GM18873 (cell line): ENCODE measurements at regions not wholly inside any gene's neighbourhood (a gene's known extent, or its start where the extent isn't known, plus 50 kb on each side); places are given as distances from the start of the nearest gene placed in this dataset.

ENCODE experiments used
- ATAC-seq: cut with Tn5 transposase; IDR thresholded peaks from one replicate; pipeline ENCODE4 v1.9.1; 2021; ENCODE audit warnings: mild to moderate bottlenecking, moderate library complexity, moderate number of reproducible peaks; ENCODE audit not compliant: unreplicated experiment, low FRiP score

DNA sequence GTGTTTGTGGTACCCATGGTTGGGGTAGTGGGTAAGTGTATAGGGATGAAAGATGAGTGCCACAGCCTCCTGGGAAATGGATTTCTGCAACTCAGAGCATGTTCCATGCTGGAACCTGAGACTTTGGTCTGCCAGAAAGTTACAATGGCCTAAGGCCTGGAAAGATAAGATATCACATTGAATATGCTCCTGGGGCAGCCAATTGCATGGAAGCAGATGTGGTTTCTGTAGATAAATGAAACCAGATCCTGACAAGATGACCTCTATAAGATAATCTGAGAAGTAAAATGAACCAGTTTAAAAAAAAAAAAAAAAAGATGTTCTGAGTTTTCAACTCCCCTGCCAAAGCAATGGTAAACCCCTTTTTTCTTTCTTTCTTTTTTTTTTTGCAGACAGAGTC lies 91.4 kb upstream of the NCK2 start:
- ATAC-seq: no peak

DNA sequence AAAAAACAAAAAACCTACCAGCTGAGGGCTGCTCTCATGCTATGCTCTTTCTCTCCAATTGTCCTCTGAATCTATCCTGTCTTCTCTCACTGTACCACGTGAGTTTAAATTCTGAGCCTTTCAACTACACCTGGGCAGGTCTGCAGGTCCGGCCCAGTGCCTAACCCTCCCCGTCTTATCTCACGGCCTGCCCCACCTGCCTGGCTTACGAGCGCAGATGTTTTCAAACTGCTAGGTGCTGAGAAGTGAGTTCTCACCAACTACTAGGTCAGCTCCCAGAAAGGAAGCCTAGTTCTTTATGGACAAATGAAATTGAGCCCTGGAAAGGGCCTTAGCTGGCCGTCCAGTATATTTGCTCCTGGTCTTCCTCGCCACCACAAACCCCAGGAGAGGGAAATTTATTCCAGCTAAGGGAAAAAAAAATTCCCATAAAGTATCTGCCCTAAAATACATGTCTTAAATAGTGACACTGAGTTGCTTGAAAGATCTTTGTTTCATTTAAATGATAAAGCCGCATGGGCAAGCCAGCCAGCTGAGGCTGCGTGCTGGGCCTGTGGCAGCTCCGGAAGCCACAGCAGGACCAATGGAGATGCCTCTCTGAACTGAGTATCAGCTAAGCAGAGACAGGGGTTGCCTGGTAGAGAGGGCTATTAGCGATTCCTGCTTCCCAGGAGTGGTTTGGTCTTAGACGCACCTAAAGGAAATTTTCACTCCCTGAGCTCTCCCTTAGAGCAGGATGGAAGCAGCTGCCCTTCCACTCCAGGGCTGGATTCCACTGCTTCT lies 92.5 kb upstream of the NCK2 start:
- ATAC-seq: no peak

DNA sequence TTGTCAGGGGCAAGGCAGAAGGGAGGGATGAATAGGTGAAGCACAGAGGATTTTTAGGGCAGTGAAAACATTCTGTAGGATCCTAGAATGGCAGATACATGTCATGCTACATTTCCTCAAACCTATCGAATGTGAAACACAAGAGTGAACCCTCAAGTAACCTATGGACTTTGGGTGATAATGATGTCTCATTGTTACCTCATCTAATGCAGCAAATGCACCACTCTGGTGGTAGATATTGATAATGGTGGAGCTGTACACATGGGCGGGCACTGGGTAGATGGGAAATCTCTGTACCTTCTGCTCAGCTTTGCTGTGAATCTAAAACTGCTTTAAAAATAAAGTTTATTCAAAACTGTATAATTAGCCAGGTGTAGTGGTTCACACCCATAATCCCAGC lies 95.2 kb upstream of the NCK2 start:
- no peak for ATAC-seq

DNA sequence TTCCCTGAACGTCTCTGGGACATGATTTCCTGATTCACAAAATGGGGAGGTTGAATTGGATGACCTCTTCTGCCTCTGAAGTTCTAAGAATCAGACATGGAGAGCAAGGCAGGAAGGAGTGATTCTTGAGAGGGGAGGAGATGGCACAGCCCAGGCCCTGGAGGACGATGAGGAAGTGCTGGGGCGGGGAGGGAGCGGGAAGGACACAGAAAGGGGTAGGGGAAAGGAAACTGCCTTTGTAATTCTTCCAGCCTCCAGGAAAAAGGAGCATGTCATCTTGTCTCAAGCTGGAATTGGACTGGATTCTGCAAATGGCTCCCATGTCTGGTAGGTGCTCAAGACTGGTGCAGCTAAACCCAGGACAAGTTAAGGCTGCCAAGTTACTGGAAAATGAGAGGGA lies 97.0 kb upstream of the NCK2 start:
- no peak for ATAC-seq

DNA sequence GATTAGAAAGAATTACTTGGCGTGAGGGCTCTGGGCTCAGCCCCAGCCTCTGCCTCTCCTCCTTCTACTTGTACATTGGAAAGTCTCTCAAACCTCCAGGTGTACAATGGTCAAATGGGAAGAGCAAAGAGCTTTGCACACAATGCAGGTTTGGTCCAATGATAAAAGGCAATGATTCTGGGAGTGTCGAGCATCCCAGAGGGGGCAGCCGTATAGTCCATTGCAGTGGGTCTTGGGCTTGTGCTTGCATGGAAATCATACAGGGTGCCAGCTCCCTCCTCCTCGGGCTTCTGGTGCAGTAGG lies 98.0 kb upstream of the NCK2 start:
- ATAC-seq: no peak

DNA sequence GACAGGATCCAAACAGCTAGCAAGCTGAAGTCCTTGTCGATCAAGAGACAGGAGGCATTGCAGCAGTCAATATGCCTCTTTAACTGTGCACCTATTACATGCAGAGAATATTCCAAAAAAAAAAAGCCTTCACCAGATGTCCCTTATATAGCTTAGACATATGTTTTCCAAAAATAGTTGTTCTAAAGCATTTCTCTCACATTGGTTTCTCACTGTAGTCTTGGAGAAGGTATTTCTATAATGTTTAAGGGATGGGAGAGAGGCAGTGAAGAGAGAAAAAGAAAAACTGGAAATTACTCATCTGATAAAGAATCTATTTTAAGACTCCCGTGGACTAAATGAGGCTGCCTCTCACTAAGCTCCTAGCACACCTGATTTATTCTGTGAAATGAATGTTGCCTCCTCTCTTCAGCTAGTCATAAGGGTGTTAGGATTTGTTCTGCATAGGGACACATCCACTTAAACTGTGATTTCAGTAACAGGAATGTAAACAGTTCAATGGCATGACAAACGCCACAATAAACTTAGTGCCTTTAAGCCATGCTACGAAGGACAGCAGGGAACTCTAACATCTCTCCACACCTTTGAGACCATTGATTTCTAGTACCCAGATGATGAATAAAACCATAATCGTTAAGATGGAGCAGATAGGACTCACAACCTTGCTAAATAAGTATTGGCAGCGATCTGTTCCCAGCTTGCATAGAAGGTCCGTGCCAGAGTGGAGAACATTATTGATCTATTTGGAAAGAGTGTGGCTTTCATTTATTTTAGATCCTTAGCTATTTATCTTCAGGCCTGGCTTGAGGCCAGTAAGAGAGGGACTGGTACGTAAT lies 98.6 kb upstream of the NCK2 start:
- ATAC-seq: no peak

DNA sequence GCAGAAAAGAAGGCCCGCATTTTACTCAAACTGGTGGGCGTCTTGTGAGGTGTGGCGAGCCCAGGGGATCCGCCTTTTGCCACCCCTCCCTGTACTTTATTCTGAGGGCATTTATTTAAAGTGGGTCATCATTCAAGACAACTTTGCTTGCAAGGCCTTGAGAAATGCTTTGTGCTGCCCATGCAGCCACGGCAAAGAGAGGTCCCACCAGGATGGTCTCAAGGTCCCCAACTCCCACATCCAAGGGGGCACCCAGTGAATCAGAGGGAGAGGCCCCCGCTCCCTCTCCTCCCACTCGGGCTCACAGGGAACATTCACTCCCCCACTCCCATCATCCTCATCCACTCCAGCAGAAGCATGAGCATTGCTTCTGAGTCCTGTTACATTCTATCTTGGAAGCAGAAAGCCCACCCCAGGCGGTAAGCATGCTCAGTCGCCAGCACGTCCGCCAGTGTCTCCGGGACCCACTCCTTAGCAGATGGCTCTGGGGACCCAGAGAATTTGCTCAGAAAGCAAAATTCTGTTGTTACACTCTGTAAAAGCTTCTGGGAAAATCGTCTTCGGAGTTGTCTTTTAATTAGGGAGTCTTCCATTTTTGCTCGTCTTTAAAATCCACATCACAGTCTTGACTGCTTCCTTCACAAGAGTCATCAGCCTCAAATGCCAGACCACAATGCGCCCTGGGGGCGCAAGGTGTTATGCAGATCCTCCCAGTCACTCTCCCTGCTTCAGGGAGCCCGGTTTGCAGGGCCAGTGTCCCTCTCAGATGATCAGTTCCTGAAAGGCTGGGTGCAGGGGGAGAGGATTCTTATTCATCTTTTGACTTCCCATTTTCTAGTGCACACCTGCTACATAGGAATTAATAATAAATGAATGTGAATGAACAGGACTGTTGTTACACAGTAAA lies 99.4 kb upstream of the NCK2 start:
- ATAC-seq: no peak

DNA sequence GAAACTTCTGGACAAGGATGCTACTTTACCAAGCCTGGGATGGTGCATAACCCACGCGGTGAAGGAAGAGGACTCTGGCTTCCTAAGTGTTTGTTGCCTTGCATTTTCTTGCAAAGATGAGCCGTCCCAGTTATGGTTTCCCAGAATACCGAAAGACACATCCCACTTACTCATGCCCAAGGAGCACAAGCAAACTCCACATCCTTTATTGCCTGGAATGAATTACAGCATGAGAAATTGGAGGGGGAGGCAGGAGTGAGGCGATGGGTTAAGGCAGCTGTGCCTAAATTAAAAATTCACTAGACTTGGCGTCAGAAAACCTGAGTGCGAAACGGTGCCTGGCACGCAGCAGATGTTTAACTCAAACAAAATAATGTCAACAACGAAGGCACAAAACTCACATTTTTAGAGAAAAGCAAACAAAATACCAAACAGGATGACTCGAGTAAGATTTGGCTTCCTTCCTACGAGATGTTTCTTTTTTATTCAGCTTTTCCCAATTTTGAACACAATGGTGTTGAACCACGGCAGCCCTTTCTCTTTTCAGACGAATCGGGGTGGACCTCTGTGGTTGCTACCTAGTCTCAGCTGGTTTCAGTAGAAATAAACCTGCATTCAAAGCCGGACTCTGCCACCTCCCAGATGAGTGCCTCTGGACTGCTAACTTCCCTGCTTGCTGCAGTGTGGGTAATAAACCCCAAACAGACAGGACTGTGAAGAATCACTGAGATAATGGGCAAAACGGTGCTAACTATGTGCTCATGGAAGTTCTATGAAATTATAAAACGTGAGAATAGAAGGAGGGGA lies 100.3 kb upstream of the NCK2 start:
- ATAC-seq: no peak

DNA sequence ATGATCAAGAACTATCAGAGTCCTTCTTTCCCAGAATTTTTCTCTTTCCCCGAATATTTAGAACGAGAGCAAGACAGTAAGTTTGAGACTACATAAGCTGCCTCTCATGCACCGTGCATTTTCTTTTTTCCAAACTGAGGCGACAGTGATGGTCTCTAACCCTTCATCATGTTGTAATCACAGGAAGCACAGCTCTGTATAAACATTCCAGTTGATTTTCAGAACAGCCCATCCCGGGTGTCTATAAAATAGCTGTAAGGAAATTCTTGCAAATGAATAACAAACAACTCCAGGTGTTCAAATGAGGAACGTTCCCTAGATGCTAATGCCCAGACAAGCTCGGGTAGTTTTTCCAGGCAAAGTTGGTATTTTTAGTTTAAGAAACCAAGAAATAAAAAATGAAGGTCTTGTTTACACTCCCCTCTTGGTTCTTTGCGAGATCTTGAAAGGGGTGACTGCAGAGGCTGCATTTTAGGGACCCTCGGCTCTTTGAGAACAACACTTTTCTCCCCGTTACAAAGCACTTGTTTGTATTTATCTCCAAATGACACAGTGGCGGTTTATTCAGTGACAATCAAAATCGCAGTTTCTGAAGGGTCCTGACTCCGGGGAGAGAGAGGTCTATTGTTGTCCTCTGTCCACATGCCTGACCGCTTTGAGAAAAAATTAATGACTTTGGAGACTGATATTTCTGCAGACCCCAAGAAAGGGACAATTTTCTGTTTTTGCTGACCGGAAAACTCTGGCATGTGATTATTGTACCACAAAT lies 101.1 kb upstream of the NCK2 start:
- no peak for ATAC-seq

DNA sequence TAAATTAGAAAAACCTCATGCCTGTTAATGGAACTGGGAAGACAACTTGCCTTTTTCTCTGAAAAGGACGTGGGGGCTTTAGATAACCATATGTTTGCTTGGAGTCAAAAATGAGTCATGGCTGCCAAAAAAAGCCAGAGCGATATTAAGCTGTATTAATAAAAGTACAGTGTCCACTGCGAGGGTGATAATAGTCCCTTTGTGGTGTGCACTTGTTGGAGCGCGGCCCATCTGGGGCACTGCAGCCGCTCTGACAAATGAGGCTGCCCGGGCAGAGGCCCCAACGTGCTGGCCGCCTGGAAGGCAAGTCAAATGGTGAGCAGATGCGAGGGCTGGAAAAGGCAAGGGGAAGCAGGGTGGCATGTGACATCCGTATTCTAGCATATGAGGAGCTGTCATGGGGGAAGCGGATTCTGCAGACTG lies 103.3 kb upstream of the NCK2 start:
- no peak for ATAC-seq

DNA sequence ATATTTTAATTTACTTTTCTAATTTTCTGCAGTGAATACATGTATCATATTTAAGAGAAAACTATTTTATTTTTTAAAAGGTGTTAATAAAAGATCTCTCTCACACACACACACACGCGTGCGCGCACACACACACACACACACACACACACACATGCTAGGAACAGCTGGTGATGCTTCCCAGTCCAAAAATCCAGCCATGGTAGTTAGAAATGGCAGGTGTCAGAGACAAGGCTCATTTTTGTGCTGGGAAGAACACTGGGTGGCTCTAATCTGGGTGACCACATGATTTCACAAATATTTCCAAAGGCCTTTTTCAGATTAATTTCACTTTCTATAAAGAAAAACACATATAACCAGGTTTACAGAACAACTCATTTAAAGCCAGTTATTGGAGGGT lies 104.5 kb upstream of the NCK2 start:
- no peak for ATAC-seq

DNA sequence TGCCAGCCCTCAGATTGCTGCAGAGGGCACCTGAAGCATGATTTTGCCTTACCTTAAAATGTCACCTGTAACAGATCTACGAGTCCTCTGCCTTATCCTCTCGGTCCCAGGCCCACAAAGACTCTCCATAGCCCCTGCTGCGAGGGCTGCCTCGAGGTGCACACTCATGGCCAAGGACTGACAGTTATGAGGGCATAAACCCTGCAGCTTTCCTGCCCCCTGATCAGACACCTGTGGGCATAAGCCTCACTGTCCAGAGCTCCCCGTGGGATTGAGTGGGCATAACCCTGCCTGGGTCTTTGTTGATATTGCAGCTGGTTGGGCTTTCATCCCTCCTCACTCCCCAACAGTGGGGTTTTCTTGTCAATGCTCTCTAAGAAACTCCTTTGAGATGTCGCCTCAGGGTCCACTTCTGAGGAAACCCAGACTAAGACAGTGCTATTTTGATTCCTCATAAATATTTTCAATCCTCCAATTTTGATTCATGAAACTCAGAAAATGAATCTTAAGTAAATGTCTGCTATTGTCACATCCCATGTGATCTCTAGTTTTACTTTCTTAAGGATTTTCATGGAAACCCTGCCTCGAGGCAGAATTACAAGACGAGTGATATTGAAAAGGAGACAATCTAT lies 108.5 kb upstream of the NCK2 start:
- ATAC-seq: no peak

DNA sequence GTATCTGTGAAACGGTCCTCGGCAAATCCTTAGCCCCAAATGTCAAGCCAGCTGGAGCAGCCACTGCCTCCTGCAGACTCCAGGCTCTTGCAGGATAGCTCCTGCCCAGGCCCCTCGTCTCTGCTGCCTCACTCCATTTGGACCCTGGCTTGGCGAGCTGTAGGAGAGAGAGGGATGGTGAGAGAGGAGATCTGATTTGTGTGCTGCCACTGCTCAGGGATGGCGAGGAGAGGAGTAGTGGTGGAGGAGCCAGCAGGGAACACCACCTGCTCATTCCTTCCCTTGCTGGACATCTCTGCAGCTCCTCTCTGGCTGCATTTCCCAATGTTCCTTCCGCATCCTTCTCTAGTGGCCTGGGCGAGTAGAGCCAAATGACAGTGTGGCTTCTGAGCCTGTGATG lies 109.1 kb upstream of the NCK2 start:
- no peak for ATAC-seq

DNA sequence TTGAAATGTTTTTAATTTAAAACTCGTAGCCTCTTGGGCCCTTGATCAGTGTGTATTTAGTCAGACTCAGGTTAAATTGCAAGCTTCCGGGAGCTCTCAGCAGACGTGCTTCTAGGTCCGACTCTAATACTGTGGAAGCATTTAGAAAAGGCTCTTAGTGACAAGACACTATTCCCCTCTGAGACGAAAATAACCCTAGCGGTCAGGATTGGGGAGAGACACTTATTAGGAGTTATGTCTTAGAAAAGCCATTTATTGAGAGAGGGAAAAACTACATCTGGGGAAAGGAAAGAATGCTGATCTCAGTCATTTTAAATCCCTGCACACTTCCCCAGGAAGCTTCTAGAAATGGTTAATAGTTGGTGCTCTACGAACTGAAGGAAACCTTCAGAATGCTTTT lies 110.5 kb upstream of the NCK2 start:
- ATAC-seq: no peak

DNA sequence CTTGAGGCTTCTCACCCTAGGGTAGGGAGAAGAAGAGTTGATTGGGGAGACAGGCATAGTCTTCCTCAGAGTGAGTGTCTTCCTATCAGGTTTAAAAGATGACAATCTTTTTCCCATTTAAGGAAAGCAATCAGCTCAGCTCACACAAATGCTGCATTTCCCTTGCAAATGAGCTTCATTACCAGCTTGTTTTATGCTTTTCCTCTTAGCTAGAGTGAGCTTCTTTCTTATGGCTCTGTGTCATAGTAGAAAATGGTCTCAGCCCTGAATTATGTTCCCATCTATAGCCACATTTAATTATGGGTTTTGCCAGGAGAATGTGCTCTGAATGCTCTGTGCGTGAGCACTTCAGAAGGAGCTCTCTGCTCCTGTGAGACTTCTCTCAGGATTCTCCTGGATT lies 112.8 kb upstream of the NCK2 start:
- ATAC-seq: no peak

DNA sequence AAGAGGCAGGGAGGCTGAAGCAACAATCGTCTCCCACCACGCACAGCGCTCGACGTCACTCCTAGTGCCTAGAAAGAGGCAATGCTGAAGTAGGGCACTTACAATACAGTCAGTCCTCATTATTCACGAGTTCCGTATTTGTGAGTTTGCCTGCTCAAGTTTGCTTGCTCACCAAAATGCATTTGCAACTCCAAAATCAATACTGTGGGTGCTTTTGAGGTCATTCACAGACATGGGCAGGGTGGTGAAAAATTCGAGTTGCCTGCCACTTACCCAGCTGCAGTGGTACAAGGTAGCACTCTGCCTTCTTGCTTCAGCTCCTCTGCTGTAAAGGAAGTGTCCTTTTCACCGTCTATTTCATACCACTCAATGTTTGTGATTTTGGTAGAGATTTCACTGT lies 113.7 kb upstream of the NCK2 start:
- ATAC-seq: no peak

DNA sequence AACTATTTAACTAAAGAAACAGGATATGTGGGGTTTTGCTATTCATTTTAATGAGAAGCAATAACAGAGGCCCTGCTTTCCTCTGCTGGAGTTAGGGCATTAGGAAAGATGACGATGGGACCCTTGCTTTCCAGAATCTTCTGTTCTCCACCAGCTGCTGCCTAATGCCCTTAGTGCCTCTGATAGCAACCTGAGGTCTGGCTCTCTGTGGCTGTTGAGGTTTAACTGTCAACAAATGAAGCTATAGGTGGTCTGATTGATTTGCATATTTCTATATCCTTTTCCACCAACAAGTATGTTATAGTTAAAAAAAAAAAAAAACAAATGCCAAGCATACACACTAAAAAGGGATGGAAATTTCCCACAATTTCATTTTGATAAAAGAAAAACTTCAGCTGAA lies 115.1 kb upstream of the NCK2 start:
- no peak for ATAC-seq

DNA sequence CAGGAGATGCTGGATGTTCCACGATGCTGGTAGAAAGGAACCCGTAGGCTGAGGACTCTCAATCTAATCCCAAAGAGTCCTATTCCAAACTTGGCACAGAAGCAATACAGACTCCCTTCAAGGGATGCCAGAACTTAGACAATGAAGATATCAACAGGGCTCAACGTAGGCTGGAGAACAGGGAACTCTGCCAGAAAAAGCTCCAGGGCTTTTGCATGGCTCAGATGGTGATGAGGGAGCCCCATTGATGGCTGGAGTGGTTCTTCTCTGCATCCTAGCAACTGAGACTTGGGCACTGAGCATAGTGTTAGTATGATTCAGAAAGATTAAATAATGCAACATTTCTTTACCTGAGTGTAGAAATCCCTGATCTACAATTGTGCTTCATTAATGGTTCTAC lies 117.2 kb upstream of the NCK2 start:
- no peak for ATAC-seq

DNA sequence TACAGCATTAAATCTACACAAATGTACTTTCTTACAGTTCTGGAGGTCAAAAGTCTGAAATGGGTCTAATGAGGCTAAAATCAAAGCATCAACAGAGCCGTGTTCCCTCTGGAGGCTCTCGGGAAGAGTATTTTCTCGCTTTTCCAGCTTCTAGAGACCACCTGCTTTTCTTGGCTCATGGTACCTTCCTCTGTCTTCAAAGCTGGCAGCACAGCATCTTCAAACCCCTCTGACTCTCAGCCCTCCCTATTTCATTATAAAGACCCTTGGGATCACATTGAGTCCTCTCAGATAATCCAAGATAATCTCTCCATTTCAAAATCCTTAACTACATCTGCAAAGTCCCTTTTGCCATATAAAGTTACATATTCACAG lies 117.8 kb upstream of the NCK2 start:
- ATAC-seq: no peak
